ENCODE measurements at regions not wholly inside any gene's neighbourhood (a gene's known extent, or its start where the extent isn't known, plus 50 kb on each side); places are given as distances from the start of the nearest gene placed in this dataset.
A peak's percentile ranks its signal among the peaks of the same experiment; 100 is the strongest.

DNA sequence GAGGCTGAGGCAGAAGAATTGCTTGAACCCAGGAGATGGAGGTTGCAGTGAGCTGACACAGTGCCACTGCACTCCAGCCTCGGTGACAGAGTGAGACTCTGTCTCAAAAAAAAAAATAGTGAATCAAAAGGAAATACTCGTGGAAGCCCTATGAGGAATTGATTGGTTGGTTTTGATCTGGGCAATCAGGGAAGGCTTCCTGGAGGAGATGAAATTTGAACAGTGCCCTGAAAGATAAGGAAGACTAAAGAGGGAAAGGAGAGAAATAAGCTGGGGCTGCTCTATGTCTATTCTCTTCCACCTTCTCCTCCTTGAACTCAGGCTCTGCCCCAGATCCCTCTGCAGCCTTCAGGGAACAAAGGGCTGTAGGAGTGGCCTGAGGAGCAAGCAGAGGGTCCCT is 54.1 kb downstream of the IRF2BPL start:
- DNase-seq: no peak

DNA sequence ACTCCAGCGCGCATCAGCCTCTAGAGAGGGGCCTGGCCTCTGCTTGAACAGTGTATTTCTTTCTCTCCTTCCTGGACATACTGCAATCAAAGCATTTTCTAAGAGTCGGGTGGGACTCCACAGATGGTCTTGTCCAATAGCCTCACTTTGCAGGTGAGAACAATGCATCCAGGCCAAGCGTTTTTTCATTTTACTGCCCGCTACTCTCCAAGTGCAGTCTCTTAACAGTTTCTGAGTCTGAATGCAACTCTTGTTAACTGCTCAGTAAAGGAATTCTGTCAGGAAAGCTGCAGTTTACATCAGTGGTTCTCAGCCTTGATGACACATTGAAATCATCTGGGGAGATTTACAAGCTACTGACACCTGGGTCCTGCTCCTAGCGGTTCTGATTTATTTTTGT is 57.0 kb downstream of the IRF2BPL start:
- no peak for DNase-seq

DNA sequence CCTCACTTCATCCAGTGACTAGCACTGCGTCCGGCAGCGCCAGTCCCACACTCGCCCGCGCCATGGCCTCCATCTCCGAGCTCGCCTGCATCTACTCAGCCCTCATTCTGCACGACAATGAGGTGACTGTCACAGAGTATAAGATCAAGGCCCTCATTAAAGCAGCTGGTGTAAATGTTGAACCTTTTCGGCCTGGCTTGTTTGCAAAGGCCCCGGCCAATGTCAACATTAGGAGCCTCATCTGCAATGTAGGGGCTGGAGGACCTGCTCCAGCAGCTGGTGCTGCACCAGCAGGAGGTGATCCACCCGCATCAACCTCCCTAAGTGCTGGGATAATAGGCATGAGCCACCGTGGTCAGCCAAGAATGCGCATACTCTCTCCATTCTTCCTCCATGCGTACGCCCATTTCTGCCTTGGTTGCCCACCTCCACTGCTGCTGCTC is 59.9 kb downstream of the IRF2BPL start:
- no peak for DNase-seq

DNA sequence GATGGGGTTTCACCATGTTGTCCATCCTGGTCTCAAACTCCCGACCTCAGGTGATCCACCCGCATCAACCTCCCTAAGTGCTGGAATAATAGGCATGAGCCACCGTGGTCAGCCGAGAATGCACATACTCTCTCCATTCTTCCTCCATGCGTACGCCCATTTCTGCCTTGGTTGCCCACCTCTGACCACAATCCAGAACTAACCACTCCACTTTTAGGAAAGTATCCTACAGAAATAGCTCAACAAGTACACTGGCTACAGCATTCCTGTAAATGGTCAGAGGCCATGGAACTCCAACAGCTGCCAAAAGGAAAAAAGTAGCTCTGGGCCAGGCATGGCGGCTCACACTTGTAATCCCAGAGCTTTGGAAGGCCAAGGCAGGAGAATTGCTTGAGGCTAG is 60.7 kb downstream of the IRF2BPL start:
- DNase-seq: no peak

DNA sequence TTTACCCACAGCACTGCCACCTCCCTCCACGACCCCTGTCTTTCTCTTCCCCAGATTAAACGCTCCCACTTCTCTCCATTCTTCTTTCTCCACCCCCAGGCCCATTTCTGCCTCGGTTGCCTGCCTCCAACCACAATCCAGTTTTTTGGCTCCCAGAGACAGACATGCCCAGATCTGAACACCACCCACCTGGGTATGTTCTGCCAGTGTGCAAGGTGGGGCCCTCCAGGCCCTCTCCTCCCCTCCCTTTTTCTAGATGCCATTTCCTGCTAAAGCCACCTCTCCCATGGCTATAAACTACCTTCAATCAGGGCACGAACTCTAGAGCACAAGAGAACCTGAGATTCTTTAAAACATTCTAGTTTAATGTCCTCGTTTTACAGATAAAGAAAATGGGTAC is 63.3 kb downstream of the IRF2BPL start:
- DNase-seq: no peak

DNA sequence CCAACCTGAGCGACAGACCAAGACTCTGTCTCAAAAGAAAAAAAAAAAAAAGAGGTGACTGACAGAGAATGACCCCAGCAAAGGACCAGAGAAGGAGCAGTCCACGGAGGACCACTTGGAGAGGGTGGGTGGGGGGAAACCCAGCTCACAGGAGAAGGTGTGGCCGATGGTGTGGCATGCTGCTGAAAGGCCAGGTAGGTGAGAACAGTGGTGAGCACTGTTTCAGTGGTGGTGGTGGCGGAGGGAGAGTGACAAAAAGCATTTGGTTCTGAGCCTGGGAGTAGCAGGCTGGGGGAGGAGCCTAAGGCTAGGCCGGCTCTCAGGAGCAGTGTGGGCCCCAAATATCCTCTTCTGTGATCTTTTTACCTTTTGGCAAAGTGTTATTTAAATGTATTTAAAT is 63.8 kb downstream of the IRF2BPL start:
- peak; percentile 72 for DNase-seq

DNA sequence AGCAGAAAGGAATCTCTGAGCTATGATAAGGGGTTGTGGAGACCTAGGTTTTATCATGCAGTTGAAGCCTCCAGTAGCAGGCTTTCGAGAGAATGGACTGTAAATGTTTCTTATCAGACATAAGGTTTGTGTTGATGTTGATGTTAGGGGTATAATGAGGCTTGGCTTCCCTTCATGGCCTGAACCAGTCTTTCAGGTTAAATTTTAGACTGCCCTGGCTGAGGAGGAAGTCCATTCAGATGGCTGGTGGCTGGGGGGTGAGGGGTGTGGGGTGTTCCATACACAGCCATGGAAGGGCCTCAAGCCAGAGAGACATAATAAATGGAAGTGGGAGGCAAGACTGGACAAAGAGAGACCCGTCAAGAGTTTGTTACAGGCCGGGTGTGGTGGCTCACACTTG is 65.1 kb downstream of the IRF2BPL start:
- DNase-seq: no peak

DNA sequence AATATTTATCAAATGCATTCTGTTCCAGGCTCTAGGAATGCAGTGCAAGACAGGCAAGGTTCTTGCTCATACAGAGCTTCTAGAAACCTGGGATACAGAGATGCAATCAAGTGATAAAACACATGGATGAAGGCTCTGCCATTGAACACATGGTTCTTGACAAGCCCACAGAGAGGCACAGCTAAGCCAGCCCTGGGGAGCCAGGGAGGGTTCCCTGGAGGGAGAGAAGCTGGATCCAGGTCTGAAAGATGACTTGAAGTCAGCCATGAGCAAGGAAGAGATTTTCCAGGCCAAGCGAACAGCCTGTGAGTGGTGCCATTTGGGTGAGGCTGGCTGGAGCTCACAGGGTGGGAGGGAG is 66.2 kb downstream of the IRF2BPL start:
- DNase-seq: no peak

DNA sequence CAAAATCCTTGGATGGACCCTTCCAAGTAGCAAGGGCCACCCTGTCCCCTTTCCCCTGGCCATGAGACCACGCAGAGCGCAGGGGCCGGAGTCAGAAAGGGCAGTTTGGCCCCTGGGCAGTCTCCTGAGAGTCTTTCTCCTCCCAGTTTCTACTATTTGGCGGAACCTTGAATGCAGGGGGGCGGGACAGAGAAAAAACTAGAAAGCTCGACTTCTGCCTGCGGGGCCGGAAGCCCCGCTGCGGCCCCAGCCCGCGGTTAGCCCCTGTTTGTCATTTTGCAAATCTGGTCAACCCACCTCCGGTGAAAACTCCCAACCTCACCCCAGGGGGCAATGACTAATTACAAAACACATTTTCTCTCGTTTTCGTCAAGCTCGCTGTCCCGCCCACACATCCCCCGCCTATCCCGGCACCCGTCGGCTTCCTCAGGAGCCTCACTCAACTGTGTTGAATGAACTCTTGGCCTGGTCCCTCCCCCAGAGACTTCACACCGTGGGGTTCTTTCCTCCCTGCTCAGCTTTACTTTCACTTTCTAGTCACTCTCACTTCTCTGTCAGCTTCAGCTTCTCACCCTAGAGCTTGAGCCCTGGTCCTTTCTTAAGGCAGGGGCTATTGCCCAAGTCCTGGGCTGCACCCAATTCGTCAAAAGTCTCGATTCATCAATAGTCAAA is 66.7 kb downstream of the IRF2BPL start:
- DNase-seq: peak; percentile 95

DNA sequence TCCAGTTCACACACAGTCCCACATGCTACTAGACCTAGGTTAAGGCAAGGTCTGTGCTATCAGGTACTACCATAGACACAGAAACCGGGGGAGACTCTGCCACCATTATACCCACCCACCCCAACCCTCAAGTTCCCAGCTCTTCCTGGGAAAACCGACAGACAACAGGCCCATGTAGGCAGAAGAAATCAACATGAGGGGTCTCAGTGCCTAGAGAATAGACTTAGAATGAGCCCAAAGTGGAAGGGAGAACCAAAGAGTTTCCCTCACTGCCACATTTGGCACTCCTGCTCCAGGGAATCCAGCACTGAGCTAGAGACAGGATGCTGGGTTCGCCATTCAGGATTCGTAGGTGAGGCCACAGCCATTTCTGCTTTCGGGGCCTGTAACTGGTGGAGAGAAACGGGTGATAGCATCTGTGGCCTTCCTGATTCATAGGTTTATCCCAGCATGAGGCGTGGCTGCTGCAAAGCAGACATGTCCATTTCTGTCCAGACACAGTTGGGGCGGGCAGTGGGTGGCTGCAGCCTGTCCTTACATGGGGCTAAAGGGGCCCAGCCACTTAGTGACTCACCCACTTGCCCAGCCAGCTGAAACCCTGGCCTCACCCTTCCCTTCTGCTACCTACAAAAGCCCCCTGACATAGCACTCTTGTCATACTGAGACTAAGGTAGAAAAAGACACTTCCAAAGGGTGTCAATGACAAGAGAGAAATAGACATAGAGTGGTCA is 69.4 kb downstream of the IRF2BPL start:
- peak; percentile 72 for DNase-seq

DNA sequence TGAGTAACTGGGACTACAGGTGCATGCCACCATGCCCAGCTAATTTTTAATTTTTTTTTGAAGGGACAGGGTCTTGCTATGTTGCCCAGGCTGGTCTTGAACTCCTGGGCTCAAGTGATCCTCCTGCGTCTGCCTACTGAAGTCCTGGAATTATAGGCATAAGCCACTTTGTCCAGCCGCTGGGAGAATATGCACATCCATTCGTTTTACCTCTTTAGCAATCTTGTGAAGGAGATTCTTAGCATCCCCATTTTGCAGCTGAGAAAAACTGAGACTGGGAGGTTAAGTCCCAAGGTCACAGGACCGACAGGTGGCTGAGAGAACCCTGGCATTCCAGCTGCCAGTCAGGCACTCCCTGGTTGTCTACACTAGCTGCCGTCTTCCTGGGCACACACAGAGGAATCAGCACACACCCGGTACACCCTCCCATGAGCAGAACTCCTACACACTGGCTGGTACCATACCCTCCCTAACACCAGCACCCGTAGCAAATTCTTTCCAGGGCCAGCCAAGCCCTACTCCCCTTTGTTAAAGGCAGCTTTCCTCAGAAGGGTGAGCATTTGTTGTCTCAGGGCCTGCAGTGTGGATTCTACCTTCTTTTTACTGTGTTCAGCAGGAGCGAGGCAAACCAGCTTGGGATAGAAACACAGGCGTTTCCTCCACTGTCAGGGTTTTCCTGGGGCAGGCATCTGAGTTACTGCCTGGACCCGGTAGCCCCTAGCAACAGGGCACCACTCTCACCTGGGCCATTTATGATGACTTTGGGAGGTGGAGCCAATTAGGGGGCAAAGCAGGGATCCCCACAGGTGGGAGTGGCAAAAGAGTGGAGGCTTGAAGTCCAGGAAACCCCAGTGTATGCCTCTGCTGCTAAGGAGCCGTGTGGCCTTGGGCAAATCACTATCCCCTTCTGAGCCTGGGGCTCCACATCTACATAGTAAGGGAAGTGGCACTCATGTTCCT is 70.2 kb downstream of the IRF2BPL start:
- no peak for DNase-seq

DNA sequence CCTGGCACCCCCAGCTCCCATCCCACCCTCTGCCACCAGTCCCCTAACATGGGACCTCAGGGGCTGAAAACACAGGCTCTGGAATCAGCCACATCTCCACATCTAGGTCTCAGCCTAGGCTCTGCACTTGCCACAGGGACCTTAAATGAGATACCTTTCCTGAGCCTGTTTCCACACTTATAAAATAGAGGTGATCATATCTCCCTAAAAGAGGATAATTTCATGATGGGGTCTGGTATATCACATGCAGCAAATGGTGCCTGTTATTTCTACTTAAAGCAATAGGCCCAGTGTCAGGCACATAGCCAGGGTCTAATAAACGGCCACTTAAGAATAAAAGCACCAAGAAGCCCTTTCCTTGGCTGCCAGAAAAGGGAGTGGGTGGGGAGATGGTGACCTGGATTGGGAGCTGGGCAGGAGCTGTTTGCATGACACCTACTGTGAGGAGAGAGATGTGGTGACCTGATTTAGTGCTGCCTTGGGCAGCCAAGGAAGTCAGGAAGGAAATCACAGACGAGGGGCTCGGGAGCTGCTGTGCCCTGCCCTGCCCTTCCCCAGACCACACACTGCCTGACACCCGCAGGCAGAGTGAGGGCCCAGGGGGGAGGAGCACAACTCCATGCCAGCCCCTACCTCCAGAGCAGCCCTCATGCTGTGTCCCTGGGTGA is 71.2 kb downstream of the IRF2BPL start:
- DNase-seq: no peak

DNA sequence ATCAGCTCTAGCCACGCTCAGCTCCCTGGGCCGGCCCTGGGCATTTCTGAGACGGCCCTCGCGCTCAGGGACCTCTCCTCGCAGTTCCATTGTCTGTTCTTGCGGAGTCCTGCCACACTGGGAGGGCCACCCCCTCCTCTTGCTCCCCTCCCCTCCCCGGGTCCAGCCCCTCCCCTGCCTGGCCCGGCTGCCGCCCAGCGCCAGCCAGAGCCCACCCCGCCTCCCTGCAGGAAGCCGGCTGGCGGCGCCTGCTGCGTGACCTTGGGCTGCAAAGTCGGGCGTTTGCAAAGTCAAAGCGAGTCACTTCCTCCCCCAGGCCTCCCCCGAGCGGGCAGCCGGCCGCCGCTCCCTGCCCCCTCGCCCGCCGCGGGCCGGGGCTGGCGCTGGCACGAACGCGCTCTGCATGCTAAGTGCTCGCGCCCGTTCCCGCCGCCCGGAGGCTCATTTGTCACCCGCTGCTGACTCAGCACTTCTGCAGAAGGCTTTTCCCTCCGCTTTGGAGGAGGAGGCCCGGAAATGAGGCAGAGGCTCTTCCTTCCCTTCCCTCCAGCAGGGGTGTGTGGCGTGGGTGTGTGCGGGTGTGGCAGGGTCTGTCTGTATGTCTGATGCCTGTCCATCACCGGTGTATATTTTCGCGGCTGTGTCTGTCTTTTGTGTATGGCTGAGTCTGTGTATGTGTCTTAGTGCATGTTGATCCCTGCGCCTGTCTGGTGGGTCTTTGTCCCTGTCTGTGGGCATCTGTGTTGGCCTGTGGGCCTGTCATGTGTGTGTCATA is 72.0 kb downstream of the IRF2BPL start:
- peak; percentile 94 for DNase-seq

DNA sequence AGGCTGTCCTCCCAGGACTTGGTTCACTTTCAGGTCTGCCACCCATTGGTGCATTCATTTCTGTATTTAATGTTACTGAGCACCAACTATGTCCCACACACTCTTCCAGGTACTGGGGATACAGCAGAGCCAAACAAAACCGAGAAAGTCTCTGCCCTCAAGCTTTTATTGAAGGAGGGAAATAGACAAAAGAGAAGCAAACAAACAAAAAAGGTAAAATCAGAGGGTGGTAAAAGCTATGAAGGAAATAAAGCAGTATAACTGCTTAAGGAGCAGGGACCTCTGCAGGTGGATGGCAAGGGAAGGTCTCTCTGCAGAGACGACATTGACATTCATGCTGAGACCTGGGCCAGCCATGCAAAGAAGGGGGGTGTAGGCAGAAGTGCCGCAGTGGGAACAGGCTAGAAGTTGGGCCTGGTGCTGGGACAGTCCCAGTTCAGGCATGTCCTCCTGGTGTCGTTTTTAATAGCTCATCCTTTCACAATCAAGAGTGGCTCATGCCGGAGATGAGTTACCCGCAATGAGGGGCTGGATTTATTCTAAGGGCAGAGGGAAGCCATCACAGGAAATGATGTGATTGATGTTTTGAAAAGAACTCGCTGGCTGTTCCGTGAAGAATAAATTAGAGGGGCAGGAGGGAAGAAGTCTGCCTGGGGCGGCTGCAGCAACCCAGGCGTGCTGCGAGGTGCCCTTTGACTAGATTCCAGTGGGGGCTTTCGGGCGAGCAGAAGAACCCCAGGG is 72.8 kb downstream of the IRF2BPL start:
- peak; percentile 77 for DNase-seq

DNA sequence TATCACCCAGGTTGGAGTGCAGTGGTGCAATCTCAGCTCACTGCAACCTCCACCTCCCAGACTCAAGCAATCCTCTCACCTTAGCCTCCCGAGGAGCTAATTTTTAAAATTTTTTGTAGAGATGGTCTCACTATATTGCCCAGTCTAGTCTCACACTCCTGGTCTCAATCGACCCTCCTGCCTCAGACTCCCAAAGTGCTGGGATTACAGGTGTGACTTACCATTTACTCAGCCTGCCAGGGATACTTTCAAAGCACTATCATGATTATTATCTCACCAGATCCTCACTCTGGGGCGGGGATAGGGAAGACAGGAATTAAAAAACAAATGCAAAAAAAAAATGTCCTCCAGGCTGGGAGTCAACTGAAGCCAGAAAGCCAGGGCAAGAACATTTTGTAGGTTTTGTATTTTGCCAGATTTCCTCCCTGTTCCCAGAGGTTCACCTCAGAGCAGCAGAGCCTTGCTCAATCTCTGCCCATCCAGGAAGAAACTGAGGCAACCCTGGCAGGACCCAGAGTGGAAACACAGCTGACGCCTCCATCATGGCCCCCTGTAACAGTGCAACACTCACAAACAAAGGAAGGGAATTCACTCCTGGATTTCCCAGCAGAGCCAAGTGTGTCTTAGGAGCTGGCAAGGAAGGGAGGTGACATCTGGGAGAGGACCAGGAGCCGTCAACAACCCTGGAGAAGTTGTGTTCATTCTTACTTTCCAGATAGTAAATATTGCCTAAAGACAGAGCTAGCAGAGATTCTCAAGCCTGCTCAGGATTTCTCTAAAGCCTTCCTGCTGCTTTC is 73.9 kb downstream of the IRF2BPL start:
- DNase-seq: no peak

DNA sequence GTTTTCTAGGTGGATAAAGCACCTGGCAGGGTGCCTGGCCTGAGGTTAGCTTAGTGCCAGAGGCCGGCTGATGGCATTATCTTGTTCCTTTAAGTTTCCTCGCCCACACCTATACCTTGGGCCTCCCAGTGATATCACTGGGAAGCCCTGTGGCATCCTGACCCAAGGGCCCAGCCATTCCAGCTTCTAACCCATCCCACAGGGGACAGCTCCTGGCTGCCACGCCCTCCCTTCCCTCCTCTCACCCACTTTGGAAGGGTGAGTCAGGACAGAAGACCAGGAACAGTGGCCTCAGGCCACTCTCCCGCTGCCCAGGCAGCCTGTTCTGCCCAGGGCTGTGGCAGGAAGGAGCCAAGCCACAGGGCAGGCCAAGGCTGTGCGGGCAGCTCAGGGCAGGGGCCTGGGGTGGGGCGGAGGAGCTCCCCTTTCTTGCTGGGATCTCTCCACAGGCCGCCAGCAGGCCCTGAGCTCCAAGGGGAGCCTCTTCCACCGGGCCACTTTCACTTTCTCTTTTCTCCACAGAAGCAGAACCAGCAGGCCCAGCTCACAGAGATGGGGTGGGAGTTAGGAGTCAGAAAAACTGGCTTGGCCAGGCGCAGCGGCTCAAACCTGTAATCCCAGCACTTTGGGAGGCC is 75.1 kb downstream of the IRF2BPL start:
- no peak for DNase-seq

DNA sequence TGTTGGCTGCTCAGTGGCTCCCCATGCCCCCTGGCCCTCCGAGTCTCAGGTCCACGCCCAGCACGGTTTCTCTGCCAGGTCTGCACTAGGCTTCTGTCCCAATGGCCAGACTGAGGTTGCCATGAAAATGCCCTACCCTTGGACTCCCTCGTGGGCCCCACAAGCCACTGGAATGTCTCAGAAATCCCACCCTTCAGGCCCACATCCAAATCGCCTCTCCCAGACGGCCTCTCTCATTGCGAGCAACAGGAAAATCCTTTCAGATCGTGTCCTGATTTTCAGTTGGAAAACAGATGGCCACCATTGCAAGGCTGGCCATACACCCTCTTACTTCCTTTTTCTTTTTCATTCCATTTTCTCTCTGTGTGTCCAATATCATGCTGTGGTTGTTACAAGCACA is 77.3 kb downstream of the IRF2BPL start:
- DNase-seq: no peak

DNA sequence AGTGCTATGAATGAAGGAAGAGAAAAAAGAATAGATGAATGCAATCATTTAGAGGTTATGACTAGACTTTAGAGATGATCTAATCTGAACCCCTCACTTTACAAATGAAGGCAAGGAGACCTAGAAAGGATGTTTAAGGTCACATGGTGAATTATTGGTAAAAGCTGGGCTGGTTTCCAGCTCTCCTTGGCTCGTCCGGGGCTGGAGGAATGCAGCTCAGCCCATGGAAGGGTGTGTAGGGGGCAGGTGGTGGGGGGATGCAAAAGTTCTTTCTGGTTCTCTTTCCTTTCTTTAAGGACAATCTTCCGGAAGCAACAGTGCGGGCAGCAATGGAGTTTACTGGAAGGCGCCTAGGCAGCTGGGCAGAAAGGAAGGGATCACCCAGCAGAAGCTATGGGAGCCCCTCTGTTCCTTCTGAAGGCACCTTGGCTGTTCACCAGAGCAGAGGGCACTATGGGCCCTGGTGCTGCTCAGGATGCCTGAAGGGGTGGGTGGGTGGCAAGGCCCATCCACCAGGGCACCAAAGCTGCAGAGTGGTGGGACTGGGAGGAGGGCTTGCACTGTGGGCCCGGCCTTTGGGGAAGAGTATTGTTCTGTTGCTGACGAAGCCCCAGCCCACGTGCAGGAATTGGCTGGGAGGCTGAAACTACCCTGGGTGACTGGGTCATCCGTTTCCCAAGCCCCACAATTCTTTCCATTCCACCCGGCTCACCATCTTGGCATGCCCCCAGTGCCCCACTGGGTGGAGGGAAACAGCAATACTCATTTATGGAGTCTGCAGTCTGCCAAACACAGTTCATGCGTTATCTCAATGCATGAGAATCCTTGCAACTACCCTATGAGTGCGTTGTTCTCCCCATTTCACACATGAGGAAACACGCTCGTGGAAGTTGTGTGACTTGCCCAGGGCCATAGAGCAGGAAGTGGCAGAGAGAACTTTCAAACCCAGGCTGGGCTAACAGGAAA is 78.2 kb downstream of the IRF2BPL start:
- DNase-seq: no peak

DNA sequence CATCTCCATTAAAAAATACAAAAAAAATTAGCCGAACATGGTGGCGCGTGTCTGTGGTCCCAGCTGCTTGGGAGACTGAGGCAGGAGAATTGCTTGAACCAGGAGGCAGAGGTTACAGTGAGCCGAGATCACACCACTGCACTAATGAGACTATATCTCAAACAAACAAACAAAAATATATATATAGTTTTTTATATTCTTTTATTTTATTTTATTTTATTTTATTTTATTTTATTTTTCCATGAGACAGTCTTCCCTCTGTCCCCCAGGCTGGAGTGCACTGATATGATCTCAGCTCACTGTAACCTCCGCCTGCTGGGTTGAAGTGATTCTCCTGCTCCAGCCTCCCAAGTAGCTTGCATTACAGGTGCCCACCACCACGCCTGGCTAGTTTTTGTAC is 79.5 kb downstream of the IRF2BPL start:
- DNase-seq: no peak

Data from activated CD8-positive, alpha-beta memory T cell treated with anti-CD3 and anti-CD28 coated beads, Interleukin-2, amount 50 U/mL, for 48 hours (primary cell).